Transverse colon (tissue), 4 donors: ENCODE measurements at regions not wholly inside any gene's neighbourhood (a gene's known extent, or its start where the extent isn't known, plus 50 kb on each side); places are given as distances from the start of the nearest gene placed in this dataset.

Experiments used
- DNase-seq: peaks from one replicate; pipeline ENCODE4 v3.0.0-alpha.2; 2019
- H3K27ac ChIP-seq, 4 donors: fragments of 200-600 bp; sonication (generic); 2 replicates each; pipeline ENCODE4 v1.5.1; 2016 to 2018; ENCODE audit warnings: inconsistent platforms in 4 of 4
- H3K27me3 ChIP-seq: fragments of 200-600 bp; sonication (generic); 2 replicates; pipeline ENCODE4 v1.5.1; 2017; ENCODE audit warnings: inconsistent platforms
- H3K36me3 ChIP-seq, 4 donors: fragments of 200-600 bp; sonication (generic); 2 replicates each; pipeline ENCODE4 v1.5.1; 2017 to 2019; ENCODE audit warnings: inconsistent platforms in 4 of 4
- H3K4me1 ChIP-seq, 4 donors: fragments of 200-600 bp; sonication (generic); 2 replicates each; pipeline ENCODE4 v1.5.1; 2017 to 2020; ENCODE audit warnings: inconsistent platforms in 4 of 4
- H3K4me3 ChIP-seq, 4 donors: fragments of 200-600 bp; sonication (generic); 1 replicate in 1 of 4; 2 replicates in 3 of 4; pipeline versions ENCODE4 v1.5.1 to v1.6.1; 2017 to 2019; ENCODE audit warnings: inconsistent platforms in 4 of 4
- H3K9me3 ChIP-seq, 2 donors: fragments of 200-600 bp; sonication (generic); 2 replicates each; pipeline ENCODE4 v1.5.1; 2017 to 2019; ENCODE audit warnings: inconsistent platforms in 2 of 2
- CTCF ChIP-seq, 5 experiments: fragments of 200-600 bp in 3 of 5; fragments of 450-650 bp in 2 of 5; sonication (generic) in 3 of 5; IDR thresholded peaks; 1 replicate in 2 of 5; 2 replicates in 3 of 5; pipeline ENCODE4 v1.5.1; 2016 to 2017; ENCODE audit warnings: antibody characterized with exemption in 5 of 5, inconsistent platforms in 3 of 5, mild to moderate bottlenecking in 2 of 5, moderate library complexity in 1 of 5
- EP300 ChIP-seq: sonication (generic); formaldehyde crosslinking; IDR thresholded peaks from one replicate; pipeline ENCODE4 v1.6.1; 2017; ENCODE audit warnings: antibody characterized with exemption, low read depth
- POLR2A ChIP-seq: fragments of 450-650 bp; IDR thresholded peaks from one replicate; pipeline ENCODE4 v1.6.1; 2016; ENCODE audit warnings: antibody characterized with exemption, mild to moderate bottlenecking, moderate library complexity
- POLR2AphosphoS5 ChIP-seq, 3 donors: sonication (generic); formaldehyde crosslinking; IDR thresholded peaks; one replicate each; pipeline ENCODE4 v1.6.1; 2016; ENCODE audit warnings: antibody characterized with exemption in 3 of 3
- WGBS, 2 donors: methylation state at CpG; one replicate each; pipeline ENCODE4 v1.1.5; 2018; ENCODE audit warnings: low coverage in 1 of 2; 5-methylcytosine and 5-hydroxymethylcytosine counted together
- in situ Hi-C, 4 donors: fragments of 200-750 bp; cut with MboI; loops; one replicate each; pipeline versions ENCODE4 v1.15.0 to v1.15.1; 2017; ENCODE audit warnings: low sequenced_read_pairs in 3 of 4, low pct_ligation_motif_present in 1 of 4, low pct_unique_long_range_greater_than_20kb in 1 of 4
- intact Hi-C: fragments of 100-400 bp; cut with DNase I; formaldehyde crosslinking; loops from one replicate; pipeline ENCODE4 v1.15.1; 2023; ENCODE audit warnings: low total_unique reads

- Histone ChIP-seq H3K27me3 (no peaks in the 10 kb centered on the region), H3K9me3 (no peaks in the 10 kb centered on the region), H3K4me1 (no peaks in the 10 kb centered on the region), H3K4me3 (no peak overlapping the region), H3K27ac (no peak overlapping the region), H3K36me3 (no peaks in the 10 kb centered on the region)
- WGBS, 2 donors: 68 to 69% methylated on average over 3 of the region's 3 CpGs
- in situ Hi-C loops: no loop called here
- intact Hi-C loops: no loop called here
- TF ChIP-seq EP300: no peak
- no peak for TF ChIP-seq POLR2AphosphoS5 (IDR thresholded peaks at IDR 0.05)
- TF ChIP-seq POLR2A: no peak
- no peak for TF ChIP-seq CTCF (IDR thresholded peaks at IDR 0.05)
- DNase-seq: no peak
These were observed 184.8 kb upstream of the FUT9 start for GRCh38 chr6:95830859-95831557.

DNA sequence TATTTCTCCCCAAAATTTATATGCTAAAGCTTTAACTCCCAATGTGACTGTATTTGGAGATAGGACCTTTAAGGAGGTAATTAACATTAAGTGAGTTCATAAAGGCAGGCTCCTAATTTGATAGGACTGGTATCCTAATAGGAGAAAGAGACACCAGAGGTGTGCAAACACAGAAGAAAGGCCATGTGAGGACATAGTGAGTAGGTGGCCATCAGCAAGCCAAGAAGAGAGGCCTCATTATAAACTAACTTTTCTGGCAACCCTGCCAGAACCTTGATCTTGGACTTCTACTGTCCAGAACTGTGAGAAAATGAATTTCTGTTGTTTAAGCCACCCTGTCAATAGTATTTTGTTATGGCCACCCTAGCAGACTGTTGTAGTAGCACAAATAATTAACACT lies 177.9 kb upstream of the FUT9 start:
- TF ChIP-seq CTCF (IDR thresholded peaks at IDR 0.05) (no peak), POLR2A (no peak)
- in situ Hi-C loops (no loop called here), intact Hi-C loops (no loop called here)
- no peaks in the 10 kb centered on the region for H3K9me3 ChIP-seq
- no peaks in the 10 kb centered on the region for H3K4me1 ChIP-seq
- no peaks in the 10 kb centered on the region for H3K27me3 ChIP-seq
- no peak for DNase-seq
- H3K36me3 ChIP-seq: no peaks in the 10 kb centered on the region
- H3K4me3 ChIP-seq: no peak overlapping the region
- no peak overlapping the region for H3K27ac ChIP-seq

- in situ Hi-C loops (no loop called here), intact Hi-C loops (no loop called here)
- Histone ChIP-seq H3K27me3 (no peaks in the 10 kb centered on the region), H3K4me1 (no peaks in the 10 kb centered on the region), H3K27ac (no peak overlapping the region), H3K9me3 (no peaks in the 10 kb centered on the region), H3K36me3 (no peaks in the 10 kb centered on the region), H3K4me3 (no peak overlapping the region)
- TF ChIP-seq EP300: no peak
- TF ChIP-seq CTCF (IDR thresholded peaks at IDR 0.05): no peak
- no peak for TF ChIP-seq POLR2AphosphoS5 (IDR thresholded peaks at IDR 0.05)
- no peak for TF ChIP-seq POLR2A
- DNase-seq: no peak
These were observed 174.2 kb upstream of the FUT9 start for GRCh38 chr6:95841560-95841959.

DNA sequence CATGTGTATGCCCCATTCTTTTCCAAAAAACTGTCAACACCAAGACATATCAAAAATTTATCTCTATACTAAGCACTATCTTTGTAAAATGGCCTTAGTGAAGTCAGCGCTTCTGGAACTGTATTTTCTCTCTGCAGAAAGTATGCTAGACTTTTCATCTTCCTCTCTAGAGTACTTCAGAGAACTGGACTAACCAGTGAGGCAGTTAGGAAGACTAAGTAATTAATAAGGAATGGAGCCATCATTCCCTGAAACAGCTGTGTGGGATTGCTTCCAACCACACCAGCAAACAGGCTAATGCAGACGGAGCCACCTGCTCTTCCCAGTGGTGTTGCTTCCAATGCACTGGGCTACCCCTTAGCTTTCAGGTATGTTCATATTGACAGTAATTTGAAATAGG lies 169.1 kb upstream of the FUT9 start:
- no peaks in the 10 kb centered on the region for H3K36me3 ChIP-seq
- 75 to 100% methylated on average over 1 to 2 of the region's 2 CpGs for WGBS, 2 donors
- TF ChIP-seq POLR2A: no peak
- no peak overlapping the region for H3K27ac ChIP-seq
- H3K9me3 ChIP-seq: no peaks in the 10 kb centered on the region
- intact Hi-C loops: no loop called here
- no peak for DNase-seq
- H3K4me1 ChIP-seq: no peaks in the 10 kb centered on the region
- H3K27me3 ChIP-seq: no peaks in the 10 kb centered on the region
- in situ Hi-C loops: no loop called here
- no peak overlapping the region for H3K4me3 ChIP-seq

GRCh38 chr6:95847061-95847460 lies 168.7 kb upstream of the FUT9 start:
- DNase-seq: no peak
- 78 to 88% methylated on average over 3 of the region's 3 CpGs for WGBS, 2 donors
- H3K27me3 ChIP-seq: no peaks in the 10 kb centered on the region
- TF ChIP-seq CTCF (IDR thresholded peaks at IDR 0.05) (no peak), POLR2AphosphoS5 (IDR thresholded peaks at IDR 0.05) (no peak), POLR2A (no peak), EP300 (no peak)
- H3K9me3 ChIP-seq: no peaks in the 10 kb centered on the region
- H3K27ac ChIP-seq: no peak overlapping the region
- no peak overlapping the region for H3K4me3 ChIP-seq
- H3K4me1 ChIP-seq: no peaks in the 10 kb centered on the region
- intact Hi-C loops (no loop called here), in situ Hi-C loops (no loop called here)
- H3K36me3 ChIP-seq: no peaks in the 10 kb centered on the region
